Keratinocyte (primary cell): ENCODE measurements at regions not wholly inside any gene's neighbourhood (a gene's known extent, or its start where the extent isn't known, plus 50 kb on each side); places are given as distances from the start of the nearest gene placed in this dataset.

Experiments used
- DNase-seq: peaks from one replicate; pipeline ENCODE4 v3.0.0-alpha.2; 2011; ENCODE audit warnings: low read depth, missing footprints, low spot score
- FAIRE-seq: peaks from 2 replicates; lab custom pipeline; 2011; peaks lifted over from hg19 to GRCh38; lab: Jason Lieb, UNC
- H2AFZ ChIP-seq: 2 replicates; pipeline ENCODE4 v1.6.0; 2012; ENCODE audit warnings: low read length, control low read depth, inconsistent platforms; ENCODE audit not compliant: control insufficient read depth
- H3K27ac ChIP-seq: 2 replicates; pipeline ENCODE4 v1.5.1; 2011; ENCODE audit warnings: low read length; ENCODE audit not compliant: control insufficient read depth, insufficient read depth
- H3K27me3 ChIP-seq: 3 replicates; pipeline ENCODE4 v1.6.0; 2011; ENCODE audit warnings: low read length; ENCODE audit not compliant: control insufficient read depth, insufficient read depth; ENCODE audit errors: extremely low read depth
- H3K36me3 ChIP-seq, 2 experiments: 2 replicates in 1 of 2; 3 replicates in 1 of 2; pipeline ENCODE4 v1.5.1; 2011; ENCODE audit warnings: low read length in 2 of 2, mild to moderate bottlenecking in 1 of 2; ENCODE audit not compliant: control insufficient read depth in 2 of 2, insufficient read depth in 2 of 2; ENCODE audit errors: extremely low read depth in 1 of 2
- H3K4me1 ChIP-seq: 3 replicates; pipeline ENCODE4 v1.5.1; 2011; ENCODE audit warnings: low read length; ENCODE audit not compliant: control insufficient read depth, insufficient read depth; ENCODE audit errors: extremely low read depth
- H3K4me2 ChIP-seq: 3 replicates; pipeline ENCODE4 v1.6.0; 2011; ENCODE audit warnings: low read depth, low read length; ENCODE audit not compliant: control insufficient read depth, insufficient read depth; ENCODE audit errors: extremely low read depth
- H3K4me3 ChIP-seq, 3 experiments: fragments of 200-600 bp in 1 of 3; sonication (generic) in 1 of 3; 2 replicates in 2 of 3; 3 replicates in 1 of 3; pipeline ENCODE4 v1.5.1; 2011 to 2016; ENCODE audit warnings: low read length in 3 of 3, mild to moderate bottlenecking in 3 of 3, control low read depth in 2 of 3, inconsistent platforms in 1 of 3, low read depth in 1 of 3, mixed read lengths in 1 of 3, mixed run types in 1 of 3, moderate library complexity in 1 of 3; ENCODE audit not compliant: control insufficient read depth in 2 of 3, insufficient read depth in 2 of 3; ENCODE audit errors: extremely low read depth in 1 of 3
- H3K79me2 ChIP-seq: 2 replicates; pipeline ENCODE4 v1.6.0; 2012; ENCODE audit warnings: low read length; ENCODE audit not compliant: control insufficient read depth, insufficient read depth
- H3K9ac ChIP-seq: 3 replicates; pipeline ENCODE4 v1.6.0; 2011; ENCODE audit warnings: low read length; ENCODE audit not compliant: control insufficient read depth, insufficient read depth; ENCODE audit errors: extremely low read depth
- H3K9me1 ChIP-seq: 3 replicates; pipeline ENCODE4 v1.6.0; 2011; ENCODE audit warnings: low read length; ENCODE audit not compliant: control insufficient read depth, insufficient read depth; ENCODE audit errors: extremely low read depth
- H3K9me3 ChIP-seq: 2 replicates; pipeline ENCODE4 v1.5.1; 2012; ENCODE audit warnings: low read depth, low read length; ENCODE audit not compliant: control insufficient read depth
- H4K20me1 ChIP-seq: 3 replicates; pipeline ENCODE4 v1.6.0; 2011; ENCODE audit warnings: low read length; ENCODE audit not compliant: control insufficient read depth, insufficient read depth; ENCODE audit errors: extremely low read depth
- EZH2 ChIP-seq: IDR thresholded peaks from one replicate; pipeline ENCODE4 v1.6.1; 2012; ENCODE audit warnings: inconsistent platforms, mild to moderate bottlenecking, low read length, moderate library complexity
- dilution Hi-C: fragments of 300-500 bp; cut with MboI; formaldehyde crosslinking; loops from one replicate; pipeline ENCODE4 v1.7.0; 2020; ENCODE audit warnings: low sequenced_read_pairs; ENCODE audit not compliant: extremely low pct_ligation_motif_present
- TF ChIP-seq, protein P1 (sequence below), 3 experiments: IDR thresholded peaks in 1 of 3; conservative IDR thresholded peaks in 1 of 3; optimal IDR thresholded peaks in 1 of 3; 2 replicates in 2 of 3; 3 replicates in 1 of 3; pipeline versions ENCODE3 to v1.5.1; 2011; ENCODE audit warnings: low read length in 3 of 3, mild to moderate bottlenecking in 3 of 3, moderate library complexity in 2 of 3, control low read depth in 1 of 3, inconsistent platforms in 1 of 3; ENCODE audit not compliant: insufficient read depth in 2 of 3; ENCODE audit errors: extremely low read depth in 1 of 3

DNA sequence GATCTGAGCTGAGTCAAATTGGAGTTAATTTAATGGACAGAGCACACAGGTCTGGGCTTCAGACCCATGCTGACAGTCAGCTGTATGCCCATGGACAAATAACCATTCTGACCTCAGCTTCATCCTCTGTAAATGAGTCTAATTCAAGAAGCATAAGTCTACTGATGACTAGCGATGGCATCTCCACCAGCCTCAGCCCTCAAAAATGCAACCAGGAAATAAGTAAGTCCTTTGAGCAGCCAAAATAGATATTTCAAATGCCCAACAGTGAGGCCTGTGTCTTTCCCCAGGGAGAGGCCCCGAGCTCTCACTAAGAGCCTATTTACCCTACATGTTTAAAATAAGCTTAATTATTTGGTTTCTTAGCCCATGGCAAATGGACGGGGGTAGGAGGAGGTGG lies 114.2 kb upstream of the MTHFD1L start:
- Histone ChIP-seq H3K9me1 (no peaks in the 10 kb centered on the region), H4K20me1 (no peaks in the 10 kb centered on the region), H3K36me3 (no peaks in the 10 kb centered on the region), H2AFZ (no peak overlapping the region), H3K27me3 (no peaks in the 10 kb centered on the region), H3K27ac (no peak overlapping the region), H3K4me1 (no peaks in the 10 kb centered on the region), H3K4me2 (no peak overlapping the region), H3K9ac (no peak overlapping the region), H3K4me3 (no peak overlapping the region), H3K9me3 (no peaks in the 10 kb centered on the region), H3K79me2 (no peaks in the 10 kb centered on the region)
- TF ChIP-seq, protein P1, sequence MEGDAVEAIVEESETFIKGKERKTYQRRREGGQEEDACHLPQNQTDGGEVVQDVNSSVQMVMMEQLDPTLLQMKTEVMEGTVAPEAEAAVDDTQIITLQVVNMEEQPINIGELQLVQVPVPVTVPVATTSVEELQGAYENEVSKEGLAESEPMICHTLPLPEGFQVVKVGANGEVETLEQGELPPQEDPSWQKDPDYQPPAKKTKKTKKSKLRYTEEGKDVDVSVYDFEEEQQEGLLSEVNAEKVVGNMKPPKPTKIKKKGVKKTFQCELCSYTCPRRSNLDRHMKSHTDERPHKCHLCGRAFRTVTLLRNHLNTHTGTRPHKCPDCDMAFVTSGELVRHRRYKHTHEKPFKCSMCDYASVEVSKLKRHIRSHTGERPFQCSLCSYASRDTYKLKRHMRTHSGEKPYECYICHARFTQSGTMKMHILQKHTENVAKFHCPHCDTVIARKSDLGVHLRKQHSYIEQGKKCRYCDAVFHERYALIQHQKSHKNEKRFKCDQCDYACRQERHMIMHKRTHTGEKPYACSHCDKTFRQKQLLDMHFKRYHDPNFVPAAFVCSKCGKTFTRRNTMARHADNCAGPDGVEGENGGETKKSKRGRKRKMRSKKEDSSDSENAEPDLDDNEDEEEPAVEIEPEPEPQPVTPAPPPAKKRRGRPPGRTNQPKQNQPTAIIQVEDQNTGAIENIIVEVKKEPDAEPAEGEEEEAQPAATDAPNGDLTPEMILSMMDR (optimal IDR thresholded peaks at IDR 0.05 in 1 of 3, IDR thresholded peaks at IDR 0.05 in 1 of 3, conservative IDR thresholded peaks at IDR 0.05 in 1 of 3; ENCODE audit: extremely low read depth in 1 of 3, insufficient read depth in 2 of 3, low read length in 3 of 3): no peak
- no peak for TF ChIP-seq EZH2
- dilution Hi-C loops: no loop called here
- FAIRE-seq (no peak), DNase-seq (no peak)

DNA sequence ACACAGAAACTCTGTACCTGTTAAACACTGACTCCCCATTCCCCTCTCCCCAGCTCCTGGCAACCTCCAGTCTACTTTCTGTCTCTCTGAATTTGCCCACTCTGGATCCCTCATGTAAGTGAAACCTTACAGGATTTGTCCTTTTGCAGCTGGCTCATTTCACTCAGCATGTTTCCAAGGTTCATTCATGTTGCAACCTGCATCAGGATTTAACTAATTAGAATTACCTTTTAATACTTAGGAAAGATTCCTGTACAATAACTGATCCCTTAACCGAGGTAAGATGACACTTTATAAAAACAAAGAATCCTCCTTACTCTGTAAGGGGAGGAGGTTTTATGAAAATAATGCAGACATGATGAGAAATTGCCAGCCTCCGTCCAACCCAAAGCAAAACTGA lies 113.1 kb upstream of the MTHFD1L start:
- Histone ChIP-seq H3K4me1 (no peaks in the 10 kb centered on the region), H3K4me2 (no peak overlapping the region), H2AFZ (no peak overlapping the region), H3K27me3 (no peaks in the 10 kb centered on the region), H3K4me3 (no peak overlapping the region), H3K79me2 (no peaks in the 10 kb centered on the region), H3K9me3 (no peaks in the 10 kb centered on the region), H3K9me1 (no peaks in the 10 kb centered on the region), H4K20me1 (no peaks in the 10 kb centered on the region), H3K27ac (no peak overlapping the region), H3K9ac (no peak overlapping the region), H3K36me3 (no peaks in the 10 kb centered on the region)
- FAIRE-seq (no peak), DNase-seq (no peak)
- no peak for TF ChIP-seq EZH2
- TF ChIP-seq, protein P1 (optimal IDR thresholded peaks at IDR 0.05 in 1 of 3, IDR thresholded peaks at IDR 0.05 in 1 of 3, conservative IDR thresholded peaks at IDR 0.05 in 1 of 3; ENCODE audit: extremely low read depth in 1 of 3, insufficient read depth in 2 of 3, low read length in 3 of 3): no peak
- dilution Hi-C loops: no loop called here
